CD4-positive, CD25-positive, alpha-beta regulatory T cell (primary cell): ENCODE measurements at regions not wholly inside any gene's neighbourhood (a gene's known extent, or its start where the extent isn't known, plus 50 kb on each side); places are given as distances from the start of the nearest gene placed in this dataset.

Experiments
- ATAC-seq, 2 donors: fragments of 150-1000 bp; cut with Tn5 transposase; one replicate each; pipeline ENCODE4 v1.10.0; 2021; ENCODE audit warnings: low read depth in 2 of 2, moderate number of reproducible peaks in 2 of 2, moderate library complexity in 1 of 2
- DNase-seq, 3 donors: peaks; one replicate each; pipeline versions ENCODE4 v3.0.0 to v3.0.0-alpha.2; 2012 to 2022; ENCODE audit warnings: mixed read lengths in 1 of 3
- H3K27ac ChIP-seq: one replicate; pipeline ENCODE4 v1.7.0; 2013; ENCODE audit warnings: mild to moderate bottlenecking, low read length; ENCODE audit not compliant: insufficient read depth, poor library complexity, severe bottlenecking
- H3K27me3 ChIP-seq: one replicate; pipeline ENCODE4 v1.7.0; 2013; ENCODE audit warnings: low read length; ENCODE audit not compliant: control insufficient read depth, insufficient read depth
- H3K36me3 ChIP-seq: one replicate; pipeline ENCODE4 v1.7.0; 2013; ENCODE audit warnings: mild to moderate bottlenecking, low read length, moderate library complexity; ENCODE audit not compliant: control insufficient read depth, insufficient read depth
- H3K4me1 ChIP-seq: 2 replicates; pipeline ENCODE4 v1.7.0; 2013; ENCODE audit warnings: mild to moderate bottlenecking, low read length; ENCODE audit not compliant: insufficient read depth, control insufficient read depth, poor library complexity, severe bottlenecking
- H3K4me3 ChIP-seq: one replicate; pipeline ENCODE4 v1.7.0; 2013; ENCODE audit warnings: low read depth, mild to moderate bottlenecking, low read length, moderate library complexity
- H3K9me3 ChIP-seq, 2 experiments: 1 replicate in 1 of 2; 2 replicates in 1 of 2; pipeline ENCODE4 v1.7.0; 2013; ENCODE audit warnings: low read length in 2 of 2, mild to moderate bottlenecking in 1 of 2, moderate library complexity in 1 of 2; ENCODE audit not compliant: control insufficient read depth in 2 of 2
- H3K27ac Mint-ChIP-seq, 3 donors: one replicate each; pipeline ENCODE4 v1.8.0; 2020 to 2022; ENCODE audit warnings: mild to moderate bottlenecking in 3 of 3, mixed read lengths in 3 of 3, moderate library complexity in 2 of 3
- H3K27me3 Mint-ChIP-seq: one replicate; pipeline ENCODE4 v1.8.0; 2022; ENCODE audit warnings: mild to moderate bottlenecking, mixed read lengths
- H3K36me3 Mint-ChIP-seq: one replicate; pipeline ENCODE4 v1.8.0; 2020; ENCODE audit warnings: mixed read lengths
- H3K4me1 Mint-ChIP-seq, 4 donors: one replicate each; pipeline ENCODE4 v1.8.0; 2020 to 2022; ENCODE audit warnings: mixed read lengths in 4 of 4, mild to moderate bottlenecking in 1 of 4
- H3K4me3 Mint-ChIP-seq, 4 donors: one replicate each; pipeline ENCODE4 v1.8.0; 2020 to 2022; ENCODE audit warnings: mild to moderate bottlenecking in 4 of 4, mixed read lengths in 4 of 4, moderate library complexity in 3 of 4
- H3K9me3 Mint-ChIP-seq, 7 donors: one replicate each; pipeline ENCODE4 v1.8.0; 2020 to 2022; ENCODE audit warnings: mixed read lengths in 7 of 7, mild to moderate bottlenecking in 3 of 7, moderate library complexity in 2 of 7

- Mint-ChIP-seq H3K4me3 (no peak overlapping the region), H3K27me3 (peaks cover 40% of the 10 kb centered on the region), H3K9me3 (peaks cover 0 to 11% (median 0%) of the 10 kb centered on the region in 7 donors), H3K36me3 (no peaks in the 10 kb centered on the region), H3K27ac (no peak overlapping the region), H3K4me1 (peaks cover 0 to 5% (median under 1%) of the 10 kb centered on the region in 4 donors)
- no peaks in the 10 kb centered on the region for H3K36me3 ChIP-seq
- peaks cover 6% of the 10 kb centered on the region for H3K27me3 ChIP-seq
- DNase-seq (no peak), ATAC-seq (no peak)
- H3K4me3 ChIP-seq = no peak overlapping the region
- no peak overlapping the region for H3K27ac ChIP-seq
- no peaks in the 10 kb centered on the region for H3K4me1 ChIP-seq
- H3K9me3 ChIP-seq = peaks cover 5% of the 10 kb centered on the region in 2 experiments
Measured at GRCh38 chr20:4095639-4096038, 53.0 kb upstream of the SMOX start.

GRCh38 chr20:4091490-4092479, 56.8 kb upstream of the SMOX start:
- Histone ChIP-seq H3K9me3 (peaks cover 5% of the 10 kb centered on the region in 2 experiments), H3K27me3 (peaks cover 6% of the 10 kb centered on the region), H3K4me3 (no peak overlapping the region), H3K4me1 (no peaks in the 10 kb centered on the region), H3K36me3 (no peaks in the 10 kb centered on the region), H3K27ac (no peak overlapping the region)
- peaks cover 0 to 5% (median under 1%) of the 10 kb centered on the region in 4 donors for H3K4me1 Mint-ChIP-seq
- peak overlapping the region in 2 of 3 donors; percentile 25 to 29 for H3K27ac Mint-ChIP-seq
- no peak overlapping the region for H3K4me3 Mint-ChIP-seq
- ATAC-seq (peak in 1 of 2 donors; percentile 39), DNase-seq (peak in 2 of 3 donors; percentile 15 to 40)
- H3K9me3 Mint-ChIP-seq = peaks cover 0 to 11% (median 0%) of the 10 kb centered on the region in 7 donors
- no peaks in the 10 kb centered on the region for H3K36me3 Mint-ChIP-seq
- peaks cover 20% of the 10 kb centered on the region for H3K27me3 Mint-ChIP-seq

GRCh38 chr20:4090756-4091489, 57.7 kb upstream of the SMOX start:
- Histone ChIP-seq H3K27me3 (peaks cover 6% of the 10 kb centered on the region), H3K4me3 (no peak overlapping the region), H3K4me1 (no peaks in the 10 kb centered on the region), H3K36me3 (no peaks in the 10 kb centered on the region), H3K27ac (no peak overlapping the region), H3K9me3 (peaks cover 5% of the 10 kb centered on the region in 2 experiments)
- Mint-ChIP-seq H3K4me3 (no peak overlapping the region), H3K36me3 (no peaks in the 10 kb centered on the region), H3K4me1 (peaks cover 0 to 5% (median under 1%) of the 10 kb centered on the region in 4 donors), H3K27me3 (peaks cover 19% of the 10 kb centered on the region), H3K27ac (peak overlapping the region in 1 of 3 donors; percentile 25), H3K9me3 (peaks cover 0 to 11% (median 0%) of the 10 kb centered on the region in 7 donors)
- DNase-seq (no peak), ATAC-seq (no peak)

- Histone ChIP-seq H3K36me3 (no peaks in the 10 kb centered on the region), H3K4me3 (no peak overlapping the region), H3K4me1 (peaks cover 8% of the 10 kb centered on the region), H3K9me3 (no peaks in the 10 kb centered on the region), H3K27ac (no peak overlapping the region), H3K27me3 (peaks cover 4% of the 10 kb centered on the region)
- H3K36me3 Mint-ChIP-seq = no peaks in the 10 kb centered on the region
- H3K4me1 Mint-ChIP-seq = peaks cover 0 to 13% (median 5%) of the 10 kb centered on the region in 4 donors
- H3K4me3 Mint-ChIP-seq = no peak overlapping the region
- peaks cover 9% of the 10 kb centered on the region for H3K27me3 Mint-ChIP-seq
- H3K9me3 Mint-ChIP-seq = peaks cover 0 to 3% (median 0%) of the 10 kb centered on the region in 7 donors
- no peak overlapping the region for H3K27ac Mint-ChIP-seq
- DNase-seq = no peak
- no peak for ATAC-seq
Measured at GRCh38 chr20:4089756-4090487, 58.7 kb upstream of the SMOX start.

- DNase-seq (no peak), ATAC-seq (no peak)
- Mint-ChIP-seq H3K27me3 (peaks cover 4% of the 10 kb centered on the region), H3K27ac (peak overlapping the region in 1 of 3 donors; percentile 8), H3K4me1 (peaks cover 7 to 25% (median 14%) of the 10 kb centered on the region in 4 donors), H3K9me3 (no peaks in the 10 kb centered on the region), H3K4me3 (no peak overlapping the region), H3K36me3 (no peaks in the 10 kb centered on the region)
- no peak overlapping the region for H3K4me3 ChIP-seq
- H3K4me1 ChIP-seq = peaks cover 19% of the 10 kb centered on the region
- no peaks in the 10 kb centered on the region for H3K27me3 ChIP-seq
- no peaks in the 10 kb centered on the region for H3K9me3 ChIP-seq
- H3K36me3 ChIP-seq = no peaks in the 10 kb centered on the region
- H3K27ac ChIP-seq = no peak overlapping the region
Measured at GRCh38 chr20:4088766-4089165, 59.9 kb upstream of the SMOX start.

- DNase-seq (no peak), ATAC-seq (no peak)
- Histone ChIP-seq H3K9me3 (no peaks in the 10 kb centered on the region), H3K4me1 (peaks cover 27% of the 10 kb centered on the region), H3K36me3 (no peaks in the 10 kb centered on the region), H3K27me3 (no peaks in the 10 kb centered on the region), H3K27ac (no peak overlapping the region), H3K4me3 (no peak overlapping the region)
- Mint-ChIP-seq H3K4me1 (peaks cover 12 to 32% (median 18%) of the 10 kb centered on the region in 4 donors), H3K27ac (peak overlapping the region in 1 of 3 donors; percentile 8), H3K9me3 (no peaks in the 10 kb centered on the region), H3K36me3 (no peaks in the 10 kb centered on the region), H3K27me3 (peaks cover 4% of the 10 kb centered on the region), H3K4me3 (no peak overlapping the region)
Measured at GRCh38 chr20:4087923-4088322, 60.7 kb upstream of the SMOX start.
